ENCODE measurements at regions not wholly inside any gene's neighbourhood (a gene's known extent, or its start where the extent isn't known, plus 50 kb on each side); places are given as distances from the start of the nearest gene placed in this dataset.

DNA sequence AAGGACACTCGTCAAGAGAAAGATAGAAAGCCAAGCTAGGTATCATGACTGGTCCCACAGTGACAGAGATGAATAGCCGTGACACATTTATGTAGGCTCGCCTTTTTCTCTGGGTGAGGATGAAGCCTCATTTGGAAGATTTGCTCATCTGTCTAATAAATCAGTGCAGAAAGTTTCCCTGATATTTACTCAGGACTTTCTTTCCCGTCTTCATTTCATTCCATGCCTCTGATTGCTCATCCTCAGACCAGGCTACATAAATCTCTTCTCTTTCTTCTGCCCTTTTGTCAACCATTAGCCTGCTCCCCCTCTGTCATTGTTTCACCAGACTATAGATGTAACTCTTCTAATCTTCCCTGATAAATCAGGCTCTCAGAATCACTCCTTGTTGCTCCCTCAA, 361.8 kb upstream of the MEIS1 start:
- TF ChIP-seq POLR2A (IDR thresholded peaks at IDR 0.05) (no peak), CTCF (IDR thresholded peaks at IDR 0.05) (no peak)
